OCI-LY3 (cell line): ENCODE measurements at regions not wholly inside any gene's neighbourhood (a gene's known extent, or its start where the extent isn't known, plus 50 kb on each side); places are given as distances from the start of the nearest gene placed in this dataset.
"Not testable (repeated sequence)": the region's sequence is repeated elsewhere in the genome, so short reads cannot be mapped to it uniquely, and the experiment has no call there.

Experiments used
- H2AFZ ChIP-seq: fragments of 200-600, 300-600 bp; shearing (Covaris generic); 2 replicates; pipeline ENCODE4 v1.6.0; 2014; ENCODE audit warnings: antibody characterized with exemption, low read depth, low read length
- H3K27ac ChIP-seq: fragments of 200-600, 300-600 bp; sonication (generic); 2 replicates; pipeline ENCODE4 v1.5.1; 2014; ENCODE audit warnings: mild to moderate bottlenecking, low read length, moderate library complexity, mixed read lengths
- H3K27me3 ChIP-seq: fragments of 200-600, 300-600 bp; sonication (generic); 2 replicates; pipeline ENCODE4 v1.6.1; 2014; ENCODE audit warnings: low read depth, low read length, mixed read lengths
- H3K36me3 ChIP-seq: fragments of 200-600, 300-600 bp; sonication (generic); replicated peaks from 2 replicates; pipeline ENCODE3; 2014; ENCODE audit warnings: low read depth, low read length, mixed read lengths
- H3K4me1 ChIP-seq: fragments of 300-600, 200-600 bp; sonication (generic); 2 replicates; pipeline ENCODE4 v1.6.1; 2014; ENCODE audit warnings: low read length, mixed read lengths
- H3K4me2 ChIP-seq: fragments of 200-600, 300-600 bp; sonication (generic); 2 replicates; pipeline ENCODE4 v1.6.1; 2014; ENCODE audit warnings: low read length, mixed read lengths
- H3K4me3 ChIP-seq: fragments of 300-600, 200-600 bp; sonication (generic); 2 replicates; pipeline ENCODE4 v1.5.1; 2014; ENCODE audit warnings: antibody characterized with exemption, mild to moderate bottlenecking, low read length, moderate library complexity
- H3K79me2 ChIP-seq: fragments of 300-600, 200-600 bp; shearing (Covaris generic); 2 replicates; pipeline ENCODE4 v1.6.1; 2014; ENCODE audit warnings: mild to moderate bottlenecking, low read length, mixed read lengths
- H3K9ac ChIP-seq: fragments of 300-600, 200-600 bp; shearing (Covaris generic); 2 replicates; pipeline ENCODE4 v1.6.0; 2014; ENCODE audit warnings: mild to moderate bottlenecking, low read length, moderate library complexity
- H3K9me3 ChIP-seq: fragments of 200-600, 300-600 bp; shearing (Covaris generic); 2 replicates; pipeline ENCODE4 v1.6.1; 2014; ENCODE audit warnings: low read length, mixed read lengths; ENCODE audit not compliant: insufficient read depth
- H4K20me1 ChIP-seq: fragments of 200-600, 300-600 bp; sonication (generic); 2 replicates; pipeline ENCODE4 v1.6.1; 2016; ENCODE audit warnings: low read length, mixed read lengths; ENCODE audit not compliant: insufficient read depth
- EZH2phosphoT487 ChIP-seq: fragments of 200-600 bp; shearing (Covaris generic); IDR thresholded peaks from 2 replicates; pipeline ENCODE4 v1.6.1; 2018; ENCODE audit warnings: antibody characterized with exemption, mixed run types, low read depth
- TF ChIP-seq, protein P1 (sequence below): fragments of 200-600, 300-600 bp; sonication (generic); IDR thresholded peaks from 2 replicates; pipeline ENCODE4 v1.5.1; 2014; ENCODE audit warnings: antibody characterized with exemption, low read length, low read depth

DNA sequence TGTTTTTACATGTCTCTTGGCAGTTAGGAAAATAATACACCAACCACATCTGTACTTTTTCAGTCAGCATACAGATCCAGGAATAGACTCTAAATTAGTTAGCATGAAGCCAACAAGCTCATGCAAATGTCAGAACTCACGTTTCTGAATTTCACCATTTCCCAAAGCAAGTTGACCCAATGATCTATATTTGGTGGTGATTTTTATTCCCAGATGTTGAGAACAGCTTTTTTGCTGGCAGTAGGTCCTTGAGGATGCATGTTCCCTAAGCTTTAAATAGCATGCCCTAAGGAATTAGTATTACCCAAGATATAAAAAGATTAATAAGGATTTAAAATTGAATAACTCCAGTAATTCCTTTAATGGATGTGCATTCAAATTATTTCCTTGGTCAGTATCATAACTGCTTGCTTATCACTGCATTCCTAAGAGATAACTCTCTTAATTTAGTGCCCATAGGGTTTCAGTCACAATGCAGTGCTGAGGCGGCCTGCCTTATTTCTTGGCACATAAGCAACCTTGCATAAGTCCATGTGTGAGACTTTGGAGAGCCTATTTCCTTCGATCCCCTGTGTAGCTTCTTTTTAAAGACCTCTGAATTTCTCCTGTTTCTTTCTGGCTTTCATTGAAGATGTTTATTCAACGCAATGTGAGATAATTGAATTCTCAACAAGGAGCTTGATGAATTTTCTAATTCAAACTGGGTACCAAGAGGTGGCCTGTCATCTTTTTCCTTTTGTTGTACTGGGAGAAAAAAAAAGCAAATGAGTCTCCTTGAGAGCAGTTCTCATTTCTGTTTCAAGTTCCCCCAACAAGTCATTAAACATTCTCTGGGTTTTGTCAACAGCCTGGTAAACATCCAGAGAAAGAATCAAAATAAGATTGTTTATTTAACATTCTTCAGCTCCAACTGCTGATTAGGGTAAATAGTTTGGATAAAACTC lies 135.3 kb upstream of the MEOX2 start:
- Histone ChIP-seq H3K4me1 (peaks cover 12% of the 10 kb centered on the region), H3K27ac (no peak overlapping the region), H3K4me2 (no peak overlapping the region), H3K9ac (no peak overlapping the region), H3K4me3 (no peak overlapping the region), H2AFZ (no peak overlapping the region), H3K79me2 (no peaks in the 10 kb centered on the region), H4K20me1 (no peaks in the 10 kb centered on the region), H3K9me3 (no peaks in the 10 kb centered on the region), H3K27me3 (no peaks in the 10 kb centered on the region), H3K36me3 (no peaks in the 10 kb centered on the region)
- TF ChIP-seq, protein P1, sequence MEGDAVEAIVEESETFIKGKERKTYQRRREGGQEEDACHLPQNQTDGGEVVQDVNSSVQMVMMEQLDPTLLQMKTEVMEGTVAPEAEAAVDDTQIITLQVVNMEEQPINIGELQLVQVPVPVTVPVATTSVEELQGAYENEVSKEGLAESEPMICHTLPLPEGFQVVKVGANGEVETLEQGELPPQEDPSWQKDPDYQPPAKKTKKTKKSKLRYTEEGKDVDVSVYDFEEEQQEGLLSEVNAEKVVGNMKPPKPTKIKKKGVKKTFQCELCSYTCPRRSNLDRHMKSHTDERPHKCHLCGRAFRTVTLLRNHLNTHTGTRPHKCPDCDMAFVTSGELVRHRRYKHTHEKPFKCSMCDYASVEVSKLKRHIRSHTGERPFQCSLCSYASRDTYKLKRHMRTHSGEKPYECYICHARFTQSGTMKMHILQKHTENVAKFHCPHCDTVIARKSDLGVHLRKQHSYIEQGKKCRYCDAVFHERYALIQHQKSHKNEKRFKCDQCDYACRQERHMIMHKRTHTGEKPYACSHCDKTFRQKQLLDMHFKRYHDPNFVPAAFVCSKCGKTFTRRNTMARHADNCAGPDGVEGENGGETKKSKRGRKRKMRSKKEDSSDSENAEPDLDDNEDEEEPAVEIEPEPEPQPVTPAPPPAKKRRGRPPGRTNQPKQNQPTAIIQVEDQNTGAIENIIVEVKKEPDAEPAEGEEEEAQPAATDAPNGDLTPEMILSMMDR: no peak
- no peak for TF ChIP-seq EZH2phosphoT487

DNA sequence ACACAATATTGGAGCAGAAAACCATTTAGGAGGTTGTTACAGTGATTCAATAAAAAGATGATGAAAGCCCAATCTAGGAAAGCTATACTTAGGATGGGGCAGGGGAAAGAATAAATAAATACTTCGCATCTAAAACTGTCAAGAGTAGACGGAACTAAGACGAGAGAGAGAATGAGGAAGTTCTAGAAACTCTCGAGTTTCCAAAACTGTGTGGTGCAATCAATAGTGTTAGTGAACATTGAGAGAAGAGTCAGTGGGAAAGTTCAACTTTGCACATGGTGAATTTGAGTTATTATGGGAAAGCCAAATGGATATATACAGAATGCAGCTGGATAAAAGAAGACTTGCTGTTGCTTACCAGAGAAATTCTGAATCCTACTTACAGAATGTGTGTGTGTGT lies 133.8 kb upstream of the MEOX2 start:
- H3K4me2 ChIP-seq: peak overlapping the region; percentile 43
- no peaks in the 10 kb centered on the region for H3K36me3 ChIP-seq
- H3K79me2 ChIP-seq: no peaks in the 10 kb centered on the region
- H3K27me3 ChIP-seq: no peaks in the 10 kb centered on the region
- no peak overlapping the region for H3K9ac ChIP-seq
- peaks cover 12% of the 10 kb centered on the region for H3K4me1 ChIP-seq
- H2AFZ ChIP-seq: no peak overlapping the region; the same call in 1 of the 2 replicates
- H3K9me3 ChIP-seq: no peaks in the 10 kb centered on the region
- no peak overlapping the region for H3K27ac ChIP-seq
- no peaks in the 10 kb centered on the region for H4K20me1 ChIP-seq
- no peak overlapping the region for H3K4me3 ChIP-seq
- no peak for TF ChIP-seq EZH2phosphoT487
- TF ChIP-seq, protein P1: no peak

DNA sequence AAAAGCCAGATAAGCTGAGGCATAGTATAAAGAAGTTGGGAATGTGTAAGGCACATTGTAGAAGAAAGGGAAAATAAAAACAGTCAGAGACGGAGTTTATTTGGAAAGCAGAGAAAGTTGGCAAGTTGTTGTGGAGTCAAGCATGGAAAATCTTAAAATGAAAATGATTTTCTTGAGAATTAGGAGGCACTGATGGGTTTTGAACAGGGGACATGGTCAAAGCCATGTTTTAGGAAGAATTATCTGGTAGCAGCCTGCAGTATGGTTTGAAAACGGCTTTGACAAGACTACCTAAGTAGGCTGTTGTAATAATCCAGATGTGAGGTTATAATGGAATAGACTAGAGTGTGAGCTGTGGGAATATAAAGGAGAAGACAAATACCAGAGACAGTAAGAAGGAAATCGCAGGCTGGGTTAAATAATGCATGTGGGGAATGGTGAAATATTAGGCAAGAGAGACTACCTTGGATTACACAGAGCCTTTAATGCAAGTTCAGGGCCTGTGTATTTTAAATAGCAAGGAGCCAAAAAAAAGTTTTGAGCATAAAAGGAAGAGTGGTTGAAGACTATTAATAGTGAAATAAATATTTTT lies 130.4 kb upstream of the MEOX2 start:
- Histone ChIP-seq H3K4me2 (no peak overlapping the region), H3K9ac (no peak overlapping the region), H2AFZ (no peak overlapping the region), H3K27me3 (no peaks in the 10 kb centered on the region), H3K4me3 (no peak overlapping the region), H3K79me2 (no peaks in the 10 kb centered on the region), H4K20me1 (no peaks in the 10 kb centered on the region), H3K27ac (no peak overlapping the region), H3K4me1 (peaks cover 16% of the 10 kb centered on the region), H3K9me3 (no peaks in the 10 kb centered on the region), H3K36me3 (no peaks in the 10 kb centered on the region)
- TF ChIP-seq EZH2phosphoT487: no peak
- TF ChIP-seq, protein P1: no peak

DNA sequence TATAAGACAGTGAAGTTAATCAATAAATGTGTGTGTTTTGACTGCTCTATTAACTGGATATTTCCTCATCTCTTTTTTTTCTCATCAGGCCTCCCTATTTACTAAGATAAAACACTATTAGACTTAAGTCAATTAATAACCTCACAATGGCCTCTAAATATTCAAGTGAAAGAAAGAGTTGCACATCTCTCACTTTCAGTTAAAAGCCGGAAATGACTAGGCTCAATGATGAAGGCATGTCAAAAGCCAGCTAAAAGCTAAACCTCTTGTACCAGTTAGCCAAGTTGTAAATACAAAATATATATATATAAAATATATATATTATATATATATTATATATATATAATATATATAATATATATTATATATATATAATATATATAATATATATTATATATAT lies 127.0 kb upstream of the MEOX2 start:
- no peak overlapping the region for H2AFZ ChIP-seq
- H3K4me2 ChIP-seq: no peak overlapping the region
- no peaks in the 10 kb centered on the region for H3K9me3 ChIP-seq
- H3K4me3 ChIP-seq: no peak overlapping the region
- no peak for TF ChIP-seq EZH2phosphoT487
- TF ChIP-seq, protein P1: no peak
- H3K79me2 ChIP-seq: no peaks in the 10 kb centered on the region
- no peak overlapping the region for H3K27ac ChIP-seq
- H3K9ac ChIP-seq: no peak overlapping the region
- H3K27me3 ChIP-seq: no peaks in the 10 kb centered on the region
- peaks cover 4% of the 10 kb centered on the region; the same call in 1 of the 2 replicates for H3K4me1 ChIP-seq
- H3K36me3 ChIP-seq: no peaks in the 10 kb centered on the region
- no peaks in the 10 kb centered on the region for H4K20me1 ChIP-seq

DNA sequence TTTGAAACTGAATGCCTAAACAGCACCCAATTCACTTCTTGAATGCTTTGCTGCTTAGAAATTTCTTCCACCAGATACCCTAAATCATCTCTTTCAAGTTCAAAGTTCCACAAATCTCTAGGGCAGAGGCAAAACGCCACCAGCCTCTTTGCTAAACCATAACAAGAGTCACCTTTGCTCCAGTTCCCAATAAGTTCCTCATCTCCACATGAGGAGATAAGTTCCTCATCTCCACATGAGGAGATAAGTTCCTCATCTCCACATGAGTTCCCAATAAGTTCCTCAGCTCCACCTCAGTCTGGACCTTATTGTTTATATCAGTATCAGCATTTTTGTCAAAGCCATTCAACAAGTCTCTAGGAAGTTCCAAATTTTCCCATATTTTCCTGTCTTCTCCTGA lies 123.9 kb upstream of the MEOX2 start:
- not testable (repeated sequence) for H3K9me3 ChIP-seq, H2AFZ ChIP-seq, H3K27me3 ChIP-seq, H3K36me3 ChIP-seq, H3K79me2 ChIP-seq, H3K4me1 ChIP-seq, H3K4me2 ChIP-seq, H3K27ac ChIP-seq, H4K20me1 ChIP-seq, H3K4me3 ChIP-seq, H3K9ac ChIP-seq

DNA sequence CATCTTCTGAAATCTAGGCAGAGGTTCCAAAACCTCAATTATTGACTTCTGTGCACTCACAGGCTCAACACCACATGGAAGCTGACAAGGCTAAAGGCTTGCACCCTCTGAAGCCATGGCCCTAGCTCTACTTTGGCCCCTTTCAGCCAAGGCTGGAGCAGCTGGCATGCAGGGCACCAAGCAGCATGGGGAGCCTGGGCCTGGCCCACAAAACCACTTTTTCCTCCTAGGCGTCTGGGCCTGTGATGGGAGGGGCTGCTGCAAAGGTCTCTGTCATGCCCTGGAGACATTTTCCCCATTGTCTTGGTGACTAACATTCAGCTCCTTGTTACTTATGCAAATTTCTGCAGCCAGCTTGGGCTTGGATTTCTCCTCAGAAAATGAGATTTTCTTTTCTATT lies 123.5 kb upstream of the MEOX2 start:
- H3K4me2 ChIP-seq, H3K9me3 ChIP-seq, H3K9ac ChIP-seq, H3K36me3 ChIP-seq, H3K4me1 ChIP-seq, H3K4me3 ChIP-seq, H3K27ac ChIP-seq, H4K20me1 ChIP-seq, H2AFZ ChIP-seq, H3K79me2 ChIP-seq, H3K27me3 ChIP-seq: not testable (repeated sequence)
